ENCODE measurements at regions not wholly inside any gene's neighbourhood (a gene's known extent, or its start where the extent isn't known, plus 50 kb on each side); places are given as distances from the start of the nearest gene placed in this dataset.

- Histone ChIP-seq H3K27ac (ENCODE audit: insufficient read length, low read depth, low read length) (no peak overlapping the region), H3K56ac (ENCODE audit: insufficient read length, low read depth, low read length) (no peak overlapping the region), H3T11ph (ENCODE audit: low read length) (no peak overlapping the region), H2BK15ac (ENCODE audit: low read depth, low read length) (no peak overlapping the region), H2AK5ac (ENCODE audit: insufficient read length, low read length) (no peak overlapping the region), H4K20me1 (ENCODE audit: control insufficient read depth, insufficient read depth, insufficient read length) (no peaks in the 10 kb centered on the region), H4K8ac (replicated peaks; ENCODE audit: insufficient read length, low read depth, low read length) (no peak overlapping the region), H3K4me2 (ENCODE audit: insufficient read depth, insufficient read length, low read length) (no peak overlapping the region), H4K5ac (ENCODE audit: insufficient read length, low read depth, low read length) (no peak overlapping the region), H2BK20ac (ENCODE audit: low read depth, low read length, poor library complexity, severe bottlenecking) (no peak overlapping the region), H3K4me1 (ENCODE audit: insufficient read depth, low read length) (no peaks in the 10 kb centered on the region), H3K9me3 (ENCODE audit: control insufficient read depth, low read depth, low read length) (no peaks in the 10 kb centered on the region), H3K23me2 (ENCODE audit: insufficient read length, low read depth, low read length, poor library complexity, severe bottlenecking) (no peaks in the 10 kb centered on the region), H3K27me3 (ENCODE audit: insufficient read depth, low read length) (no peaks in the 10 kb centered on the region), H2AFZ (ENCODE audit: low read length) (peak overlapping the region; percentile 98), H3K23ac (ENCODE audit: insufficient read length, low read depth, low read length) (no peak overlapping the region), H4K91ac (ENCODE audit: insufficient read length, low read depth, low read length) (no peak overlapping the region), H2BK12ac (ENCODE audit: insufficient read length, low read depth, low read length) (no peak overlapping the region), H3K9ac (ENCODE audit: extremely low read depth, insufficient read length, low read length) (no peak overlapping the region), H2BK120ac (ENCODE audit: low read depth, low read length, poor library complexity, severe bottlenecking) (no peak overlapping the region), H3K4ac (ENCODE audit: low read depth, low read length) (no peak overlapping the region), H3K79me2 (ENCODE audit: insufficient read depth, low read length) (no peaks in the 10 kb centered on the region), H2BK5ac (ENCODE audit: insufficient read length, low read length) (no peak overlapping the region), H3K14ac (ENCODE audit: insufficient read depth, low read length) (no peak overlapping the region), H3K18ac (ENCODE audit: insufficient read length, low read depth, low read length) (no peak overlapping the region), H3K79me1 (ENCODE audit: insufficient read depth, low read depth, low read length, poor library complexity, severe bottlenecking) (no peaks in the 10 kb centered on the region)
- H3K4me1 Mint-ChIP-seq, result peaks cover 0 to 2% of the 10 kb centered on the region in 2 experiments; a peak in 2 of 4 replicates
- no peak overlapping the region for H3K4me3 Mint-ChIP-seq
- DNase-seq, result no peak
- WGBS (ENCODE audit: extremely low coverage, insufficient read length, low lambda C conversion rate), result no CpG with 5 or more reads among the region's 3 CpGs
- H3K36me3 Mint-ChIP-seq (ENCODE audit: insufficient read depth in 1 of 3, low read depth in 3 of 3), result no peaks in the 10 kb centered on the region
- no peaks in the 10 kb centered on the region for H3K27me3 Mint-ChIP-seq (ENCODE audit: low read depth)
- TF ChIP-seq CTCF (conservative IDR thresholded peaks at IDR 0.05), result peak; percentile 70
- no peaks in the 10 kb centered on the region for H3K9me3 Mint-ChIP-seq
- H3K27ac Mint-ChIP-seq, result no peak overlapping the region
These were observed 101.0 kb upstream of the GABRG2 start for GRCh38 chr5:161966564-161966963.
